ENCODE measurements at regions not wholly inside any gene's neighbourhood (a gene's known extent, or its start where the extent isn't known, plus 50 kb on each side); places are given as distances from the start of the nearest gene placed in this dataset.

DNA sequence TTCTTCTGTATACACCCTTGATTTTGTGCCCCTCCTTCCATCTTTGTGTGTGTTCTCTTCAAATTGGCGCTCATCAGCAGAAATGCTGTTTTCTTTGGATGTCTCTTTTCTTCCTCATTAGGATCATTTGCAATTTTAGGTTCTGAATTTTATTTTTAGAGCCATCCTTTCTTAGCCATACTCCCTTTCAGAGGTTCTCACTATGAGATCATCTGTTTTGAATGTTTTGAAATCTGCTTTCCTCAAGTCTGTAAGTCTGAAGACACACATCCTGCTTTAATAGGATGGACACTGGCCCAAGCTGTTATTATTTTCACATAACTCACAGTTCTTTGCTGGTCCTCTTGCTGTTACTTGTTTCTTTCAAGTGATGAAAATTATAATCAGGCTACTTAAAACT is 124.8 kb downstream of the BDH1 start:
- peaks cover 15% of the 10 kb centered on the region for H3K27me3 ChIP-seq (ENCODE audit: insufficient read depth, low read length)
- H3K4me1 ChIP-seq (ENCODE audit: control insufficient read depth, insufficient read depth, low read length, unreplicated experiment) = peaks cover 11% of the 10 kb centered on the region
- no peak overlapping the region for H3K27ac ChIP-seq (ENCODE audit: low read depth, low read length)
- no peaks in the 10 kb centered on the region for H3K79me2 ChIP-seq (ENCODE audit: control insufficient read depth, insufficient read depth, low read length, unreplicated experiment)
- peak overlapping the region; percentile 20 for H2AFZ ChIP-seq (ENCODE audit: low read length, unreplicated experiment)
- H3K36me3 ChIP-seq (ENCODE audit: insufficient read depth, low read length) = no peaks in the 10 kb centered on the region
- no peak overlapping the region for H3K4me3 ChIP-seq (ENCODE audit: low read depth, low read length)

DNA sequence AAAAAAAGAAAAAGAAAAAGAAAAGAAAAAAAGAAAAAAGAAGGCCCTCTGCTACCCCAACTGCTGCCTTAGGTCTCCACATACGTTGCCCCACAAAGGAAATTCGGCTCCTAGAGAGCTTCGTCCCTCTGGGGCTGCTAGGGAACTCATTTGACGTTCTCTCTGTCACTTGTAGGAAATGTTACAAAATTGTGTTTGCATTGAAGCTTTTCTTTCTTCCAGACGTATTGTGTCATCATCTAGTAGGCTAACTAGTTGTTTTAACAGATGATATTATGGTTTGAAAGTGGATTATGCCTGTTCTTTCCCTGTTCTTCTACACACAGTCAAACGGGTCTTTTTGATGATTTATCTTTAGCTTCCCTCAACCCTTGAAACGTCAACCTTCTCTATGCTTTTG is 125.3 kb downstream of the BDH1 start:
- no peak overlapping the region for H3K4me3 ChIP-seq (ENCODE audit: low read depth, low read length)
- H3K4me1 ChIP-seq (ENCODE audit: control insufficient read depth, insufficient read depth, low read length, unreplicated experiment) = peaks cover 11% of the 10 kb centered on the region
- peaks cover 15% of the 10 kb centered on the region for H3K27me3 ChIP-seq (ENCODE audit: insufficient read depth, low read length)
- H3K27ac ChIP-seq (ENCODE audit: low read depth, low read length) = no peak overlapping the region
- H3K36me3 ChIP-seq (ENCODE audit: insufficient read depth, low read length) = no peaks in the 10 kb centered on the region
- no peaks in the 10 kb centered on the region for H3K79me2 ChIP-seq (ENCODE audit: control insufficient read depth, insufficient read depth, low read length, unreplicated experiment)
- H2AFZ ChIP-seq (ENCODE audit: low read length, unreplicated experiment) = peak overlapping the region; percentile 20

DNA sequence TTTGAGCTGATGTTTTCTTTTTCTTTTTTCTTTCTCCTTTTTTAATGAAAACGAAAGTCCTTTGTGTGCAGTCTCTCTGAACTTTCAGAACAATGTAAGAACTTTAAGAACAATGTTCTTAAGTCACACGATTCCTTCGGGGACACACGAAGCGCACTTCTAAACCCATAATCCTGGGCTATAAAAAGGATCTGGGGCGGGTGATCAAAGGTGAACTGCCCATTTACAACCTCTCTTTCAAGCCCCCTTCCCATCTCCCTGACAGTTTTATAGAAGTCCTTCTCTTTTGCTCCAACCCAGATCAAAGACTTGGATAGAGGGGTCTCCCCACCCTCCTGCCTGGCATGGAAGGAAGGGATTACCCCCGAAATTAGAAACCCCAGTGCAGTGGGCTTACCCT is 126.8 kb downstream of the BDH1 start:
- Histone ChIP-seq H3K27me3 (ENCODE audit: insufficient read depth, low read length) (peaks cover 13% of the 10 kb centered on the region), H3K79me2 (ENCODE audit: control insufficient read depth, insufficient read depth, low read length, unreplicated experiment) (no peaks in the 10 kb centered on the region), H3K27ac (ENCODE audit: low read depth, low read length) (no peak overlapping the region), H3K36me3 (ENCODE audit: insufficient read depth, low read length) (no peaks in the 10 kb centered on the region), H3K4me1 (ENCODE audit: control insufficient read depth, insufficient read depth, low read length, unreplicated experiment) (peaks cover 11% of the 10 kb centered on the region), H2AFZ (ENCODE audit: low read length, unreplicated experiment) (no peak overlapping the region), H3K4me3 (ENCODE audit: low read depth, low read length) (no peak overlapping the region)

DNA sequence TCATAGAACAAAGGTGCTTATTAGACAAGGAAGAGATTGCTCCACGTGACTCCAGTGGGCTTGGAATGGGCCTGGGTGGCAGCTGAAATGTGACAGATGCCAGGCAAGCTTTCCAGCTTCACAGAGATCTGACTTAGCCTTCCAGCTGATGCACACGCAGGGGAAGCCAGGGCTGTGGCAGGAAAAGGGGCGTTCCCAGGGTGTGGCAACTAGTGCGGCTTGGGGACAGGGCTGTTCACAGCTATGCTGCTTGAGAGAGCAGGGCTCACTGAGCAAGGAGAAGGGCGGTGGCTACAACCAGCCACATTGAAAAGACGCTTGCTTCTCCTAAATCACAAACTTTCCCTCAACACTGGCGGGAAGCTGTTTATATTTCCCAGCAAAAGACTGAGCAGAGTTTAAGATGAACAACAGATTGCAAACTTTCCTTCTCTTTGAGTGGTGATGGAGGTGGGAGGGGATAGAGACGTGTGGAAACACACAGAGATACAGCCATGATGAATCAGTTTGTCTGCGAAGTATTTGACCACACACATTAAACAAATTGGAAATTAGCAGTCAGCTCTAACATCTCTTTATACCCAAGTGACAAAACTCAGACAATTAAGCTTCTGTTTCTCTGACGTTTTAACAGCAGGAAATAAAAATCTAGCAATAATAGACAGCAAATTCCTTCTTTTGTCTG is 127.5 kb downstream of the BDH1 start:
- Histone ChIP-seq H3K27ac (ENCODE audit: low read depth, low read length) (no peak overlapping the region), H3K36me3 (ENCODE audit: insufficient read depth, low read length) (no peaks in the 10 kb centered on the region), H3K79me2 (ENCODE audit: control insufficient read depth, insufficient read depth, low read length, unreplicated experiment) (no peaks in the 10 kb centered on the region), H3K4me1 (ENCODE audit: control insufficient read depth, insufficient read depth, low read length, unreplicated experiment) (peaks cover 11% of the 10 kb centered on the region), H3K4me3 (ENCODE audit: low read depth, low read length) (no peak overlapping the region), H2AFZ (ENCODE audit: low read length, unreplicated experiment) (no peak overlapping the region), H3K27me3 (ENCODE audit: insufficient read depth, low read length) (peaks cover 15% of the 10 kb centered on the region)

DNA sequence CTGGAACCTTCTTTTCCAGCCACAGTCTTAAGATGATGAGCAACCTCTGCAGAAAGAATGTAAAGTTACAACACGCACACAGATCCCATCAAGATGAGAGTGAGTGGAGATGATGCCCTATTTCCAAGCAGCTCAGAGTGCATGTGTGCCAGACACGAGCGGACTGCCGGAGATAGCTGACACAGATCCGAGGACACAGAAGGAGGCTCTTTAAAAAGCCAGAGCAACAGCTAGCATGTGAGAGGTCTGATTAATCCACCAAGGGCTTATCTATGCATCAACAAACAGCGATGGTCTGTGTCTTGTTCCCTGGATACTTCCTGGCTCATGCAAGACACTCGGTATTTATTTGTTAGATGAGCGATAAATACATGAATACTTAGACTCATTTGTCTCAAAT is 128.6 kb upstream of the DLG1 start:
- H2AFZ ChIP-seq (ENCODE audit: low read length, unreplicated experiment) = no peak overlapping the region
- peaks cover 17% of the 10 kb centered on the region for H3K4me1 ChIP-seq (ENCODE audit: control insufficient read depth, insufficient read depth, low read length, unreplicated experiment)
- H3K27ac ChIP-seq (ENCODE audit: low read depth, low read length) = no peak overlapping the region
- H3K4me3 ChIP-seq (ENCODE audit: low read depth, low read length) = no peak overlapping the region
- no peaks in the 10 kb centered on the region for H3K36me3 ChIP-seq (ENCODE audit: insufficient read depth, low read length)
- no peaks in the 10 kb centered on the region for H3K79me2 ChIP-seq (ENCODE audit: control insufficient read depth, insufficient read depth, low read length, unreplicated experiment)
- H3K27me3 ChIP-seq (ENCODE audit: insufficient read depth, low read length) = peaks cover 16% of the 10 kb centered on the region

DNA sequence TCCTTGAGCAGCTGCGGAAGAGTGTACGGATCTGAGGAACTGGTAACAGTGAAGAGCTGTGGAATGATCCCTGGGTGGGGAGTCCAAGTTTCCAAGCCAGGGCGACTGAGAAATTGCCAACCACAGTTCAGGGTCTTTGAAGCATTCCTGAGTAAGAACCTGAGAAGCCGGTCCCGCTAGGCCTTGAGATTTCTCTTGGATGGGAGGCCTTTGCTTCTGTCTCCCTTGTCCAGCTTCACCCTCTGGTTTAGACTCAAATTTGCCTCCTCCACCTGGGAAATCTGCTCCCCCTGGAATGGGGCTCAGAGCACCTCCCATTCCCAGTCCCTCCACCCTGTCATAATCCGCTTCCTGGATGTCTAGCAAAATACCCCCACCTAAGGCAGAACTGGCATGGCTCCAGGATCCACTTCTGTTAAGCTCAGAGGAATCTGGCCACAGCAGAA is 127.7 kb upstream of the DLG1 start:
- no peak overlapping the region for H3K27ac ChIP-seq (ENCODE audit: low read depth, low read length)
- peaks cover 13% of the 10 kb centered on the region for H3K4me1 ChIP-seq (ENCODE audit: control insufficient read depth, insufficient read depth, low read length, unreplicated experiment)
- H3K79me2 ChIP-seq (ENCODE audit: control insufficient read depth, insufficient read depth, low read length, unreplicated experiment) = no peaks in the 10 kb centered on the region
- peaks cover 16% of the 10 kb centered on the region for H3K27me3 ChIP-seq (ENCODE audit: insufficient read depth, low read length)
- H3K4me3 ChIP-seq (ENCODE audit: low read depth, low read length) = no peak overlapping the region
- H2AFZ ChIP-seq (ENCODE audit: low read length, unreplicated experiment) = no peak overlapping the region
- no peaks in the 10 kb centered on the region for H3K36me3 ChIP-seq (ENCODE audit: insufficient read depth, low read length)

DNA sequence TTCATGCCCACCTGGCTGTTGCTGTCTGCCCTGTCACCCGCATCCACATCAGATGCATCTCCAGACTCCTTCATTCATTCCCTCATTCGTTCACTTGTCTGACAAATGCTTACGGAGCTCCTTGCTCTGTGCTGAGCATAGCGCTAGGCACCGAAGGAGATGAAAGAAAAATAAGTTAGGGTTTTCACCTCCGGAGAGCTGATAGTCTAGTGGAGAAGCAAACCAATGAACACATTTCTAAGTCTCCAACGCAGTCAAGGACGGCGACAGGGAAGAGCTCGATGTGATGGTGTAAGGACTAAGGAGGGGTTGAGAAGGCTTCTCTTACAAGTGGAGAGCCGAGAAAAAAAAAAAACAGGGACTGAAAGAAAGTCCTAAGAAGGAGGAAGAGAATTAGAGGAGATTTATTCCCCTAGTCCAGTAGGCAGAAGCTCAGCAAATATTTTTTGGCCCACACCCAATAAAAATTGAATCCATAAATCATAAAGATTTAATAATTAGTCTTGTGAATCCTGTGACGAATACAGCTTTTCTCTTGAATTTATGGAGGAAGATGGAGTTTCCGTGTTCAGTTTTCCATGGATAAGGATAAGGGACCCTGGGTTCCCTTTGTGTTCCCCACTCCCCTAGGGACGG is 127.2 kb upstream of the DLG1 start:
- Histone ChIP-seq H3K4me1 (ENCODE audit: control insufficient read depth, insufficient read depth, low read length, unreplicated experiment) (peaks cover 8% of the 10 kb centered on the region), H3K79me2 (ENCODE audit: control insufficient read depth, insufficient read depth, low read length, unreplicated experiment) (no peaks in the 10 kb centered on the region), H3K27ac (ENCODE audit: low read depth, low read length) (no peak overlapping the region), H3K27me3 (ENCODE audit: insufficient read depth, low read length) (peaks cover 16% of the 10 kb centered on the region), H2AFZ (ENCODE audit: low read length, unreplicated experiment) (no peak overlapping the region), H3K36me3 (ENCODE audit: insufficient read depth, low read length) (no peaks in the 10 kb centered on the region), H3K4me3 (ENCODE audit: low read depth, low read length) (no peak overlapping the region)

DNA sequence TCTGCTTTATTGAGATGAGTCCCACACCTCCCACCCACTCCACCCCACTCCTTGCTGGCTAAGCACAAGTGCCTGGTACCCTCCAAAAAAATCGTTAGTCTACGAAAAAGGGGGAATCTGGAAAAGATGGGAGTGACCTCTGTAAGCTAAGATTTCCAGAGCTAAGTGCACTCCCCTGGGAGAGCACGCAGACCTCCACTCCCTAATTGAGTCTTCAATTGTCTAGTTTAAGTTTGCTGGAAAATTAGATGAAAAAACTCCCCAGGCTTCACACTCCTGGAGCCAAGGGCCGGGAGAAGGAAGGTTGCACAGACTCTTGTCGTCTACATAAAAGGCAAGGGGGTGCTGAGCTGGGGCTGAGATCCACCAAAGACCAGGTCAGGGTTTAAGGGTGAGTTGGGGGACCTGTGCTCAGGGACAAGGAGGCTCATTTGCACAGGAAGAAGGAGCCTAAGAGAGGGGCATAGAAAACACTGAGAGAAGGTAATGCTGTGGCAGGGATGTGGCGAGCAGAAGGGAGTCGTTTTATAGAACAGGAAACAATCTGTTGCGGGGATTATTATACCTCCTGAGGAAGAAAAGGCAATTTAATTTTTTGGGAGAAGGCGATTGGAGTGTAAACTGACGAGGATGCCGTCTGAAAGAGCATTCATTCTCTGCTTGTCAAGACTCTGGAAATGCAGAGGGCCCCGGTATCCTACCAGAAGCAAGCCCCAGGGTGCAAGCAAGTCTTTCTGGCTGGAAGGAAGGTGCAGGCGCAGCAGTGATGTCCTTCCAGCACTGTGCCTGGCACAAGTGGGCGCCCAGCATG is 126.5 kb upstream of the DLG1 start:
- Histone ChIP-seq H3K79me2 (ENCODE audit: control insufficient read depth, insufficient read depth, low read length, unreplicated experiment) (no peaks in the 10 kb centered on the region), H3K4me3 (ENCODE audit: low read depth, low read length) (no peak overlapping the region), H3K27ac (ENCODE audit: low read depth, low read length) (no peak overlapping the region), H3K4me1 (ENCODE audit: control insufficient read depth, insufficient read depth, low read length, unreplicated experiment) (peaks cover 7% of the 10 kb centered on the region), H3K27me3 (ENCODE audit: insufficient read depth, low read length) (peaks cover 16% of the 10 kb centered on the region), H2AFZ (ENCODE audit: low read length, unreplicated experiment) (no peak overlapping the region), H3K36me3 (ENCODE audit: insufficient read depth, low read length) (no peaks in the 10 kb centered on the region)

DNA sequence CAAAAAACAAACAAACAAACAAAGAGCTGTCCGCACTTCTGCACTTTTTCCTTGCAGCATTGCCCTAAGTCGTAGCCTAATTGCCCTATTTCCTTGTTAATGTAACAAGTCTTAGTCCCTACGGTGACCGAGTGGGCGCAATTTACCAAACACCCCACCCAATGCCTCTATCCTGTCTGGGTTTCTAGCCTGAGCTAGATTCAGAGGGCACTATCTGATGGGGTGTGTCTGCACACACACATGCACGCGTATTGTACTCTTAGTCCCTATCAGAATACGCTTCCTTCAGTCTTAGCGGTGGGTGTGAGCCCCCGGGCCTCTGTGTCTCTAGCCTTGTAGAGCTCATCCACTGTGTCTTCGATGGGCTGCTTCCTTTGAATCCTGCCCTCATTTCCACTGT is 125.9 kb upstream of the DLG1 start:
- Histone ChIP-seq H3K27me3 (ENCODE audit: insufficient read depth, low read length) (peaks cover 16% of the 10 kb centered on the region), H3K4me1 (ENCODE audit: control insufficient read depth, insufficient read depth, low read length, unreplicated experiment) (peaks cover 7% of the 10 kb centered on the region), H3K4me3 (ENCODE audit: low read depth, low read length) (no peak overlapping the region), H2AFZ (ENCODE audit: low read length, unreplicated experiment) (no peak overlapping the region), H3K36me3 (ENCODE audit: insufficient read depth, low read length) (no peaks in the 10 kb centered on the region), H3K79me2 (ENCODE audit: control insufficient read depth, insufficient read depth, low read length, unreplicated experiment) (no peaks in the 10 kb centered on the region), H3K27ac (ENCODE audit: low read depth, low read length) (no peak overlapping the region)

DNA sequence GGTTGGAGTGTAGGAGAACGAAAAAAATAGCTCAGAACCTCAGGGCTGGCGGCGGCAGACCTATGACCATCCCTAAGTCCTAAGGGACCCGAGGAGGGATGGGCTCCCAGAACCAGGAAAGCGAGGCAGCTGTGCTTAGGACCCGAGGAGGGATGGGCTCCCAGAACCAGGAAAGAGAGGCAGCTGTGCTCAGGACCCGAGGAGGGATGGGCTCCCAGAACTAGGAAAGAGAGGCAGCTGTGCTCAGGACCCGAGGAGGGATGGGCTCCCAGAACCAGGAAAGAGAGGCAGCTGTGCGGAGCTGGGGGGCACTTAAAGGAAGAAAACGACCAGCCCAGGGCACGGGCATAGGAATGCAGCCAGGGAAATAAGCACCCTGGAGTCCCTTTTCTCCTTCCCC is 125.0 kb upstream of the DLG1 start:
- Histone ChIP-seq H3K79me2 (ENCODE audit: control insufficient read depth, insufficient read depth, low read length, unreplicated experiment) (no peaks in the 10 kb centered on the region), H3K27me3 (ENCODE audit: insufficient read depth, low read length) (peaks cover 19% of the 10 kb centered on the region), H3K27ac (ENCODE audit: low read depth, low read length) (no peak overlapping the region)

More for the DNA sequence above, 125.0 kb upstream of the DLG1 start:
- no peaks in the 10 kb centered on the region for H3K36me3 ChIP-seq (ENCODE audit: insufficient read depth, low read length)
- no peak overlapping the region for H3K4me3 ChIP-seq (ENCODE audit: low read depth, low read length)
- no peak overlapping the region for H2AFZ ChIP-seq (ENCODE audit: low read length, unreplicated experiment)
- H3K4me1 ChIP-seq (ENCODE audit: control insufficient read depth, insufficient read depth, low read length, unreplicated experiment) = peaks cover 7% of the 10 kb centered on the region
